GM12878 (cell line): ENCODE measurements at regions not wholly inside any gene's neighbourhood (a gene's known extent, or its start where the extent isn't known, plus 50 kb on each side); places are given as distances from the start of the nearest gene placed in this dataset.

Source experiments
- ATAC-seq: fragments of 200-7000 bp; cut with Tn5 transposase; 3 replicates; pipeline ENCODE4 v1.9.1; 2020; ENCODE audit warnings: mild to moderate bottlenecking, moderate library complexity
- BruUV-seq: library from RNA; stranded (reverse); fragments of 400-500 nt; replicated peaks from 2 replicates; lab custom pipeline; 2021; lab: Mats Ljungman, UMichigan
- CTCF ChIA-PET: fragments of 300-600 bp; sonication (Branson Sonifier 250); formaldehyde crosslinking; extraction: SDS; loops from one replicate; lab custom pipeline; 2021; ENCODE audit warnings: inconsistent platforms; lab: Yijun Ruan, JAX
- POLR2A ChIA-PET: fragments of 350-600 bp; formaldehyde crosslinking; extraction: SDS; loops from one replicate; lab custom pipeline; 2021; ENCODE audit warnings: inconsistent platforms; lab: Charles Lee
- RAD21 ChIA-PET: fragments of 300-600 bp; sonication (Branson Sonifier 250); formaldehyde crosslinking; loops from one replicate; lab custom pipeline; 2023; ENCODE audit warnings: antibody characterized with exemption; ENCODE audit not compliant: unreplicated experiment; lab: Charles Lee
- SMC1A ChIA-PET: fragments of 300-600 bp; sonication (Branson Sonifier 250); formaldehyde crosslinking; loops from one replicate; lab custom pipeline; 2023; ENCODE audit not compliant: unreplicated experiment, uncharacterized antibody; lab: Charles Lee
- DNase-seq: peaks from one replicate; pipeline ENCODE4 v3.0.0-alpha.2; 2011; ENCODE audit warnings: low read depth, low spot score
- FAIRE-seq: peaks from 3 replicates; lab custom pipeline; 2011; peaks lifted over from hg19 to GRCh38; lab: Jason Lieb, UNC
- H2AFZ ChIP-seq: 2 replicates; pipeline ENCODE4 v1.6.0; 2011; ENCODE audit warnings: low read depth, low read length, control low read depth; ENCODE audit not compliant: control insufficient read depth
- H3K27ac ChIP-seq: 2 replicates; pipeline ENCODE4 v1.5.1; 2011; ENCODE audit warnings: control low read depth; ENCODE audit not compliant: control insufficient read depth, insufficient read depth
- H3K27me3 ChIP-seq, 2 experiments: replicated peaks in 1 of 2; 2 replicates each; pipeline versions ENCODE4 v1.6.0 to v1.6.1; 2011; ENCODE audit warnings: low read length in 1 of 2; ENCODE audit not compliant: control insufficient read depth in 2 of 2, insufficient read depth in 2 of 2
- H3K36me3 ChIP-seq, 2 experiments: 2 replicates each; pipeline ENCODE4 v1.5.1; 2011; ENCODE audit warnings: low read length in 1 of 2; ENCODE audit not compliant: control insufficient read depth in 2 of 2, insufficient read depth in 2 of 2
- H3K4me1 ChIP-seq: 2 replicates; pipeline ENCODE4 v1.6.1; 2011; ENCODE audit warnings: mild to moderate bottlenecking, low read length, moderate library complexity, mixed read lengths; ENCODE audit not compliant: control insufficient read depth, insufficient read depth
- H3K4me2 ChIP-seq: 2 replicates; pipeline ENCODE4 v1.6.0; 2011; ENCODE audit warnings: control low read depth; ENCODE audit not compliant: control insufficient read depth, insufficient read depth
- H3K4me3 ChIP-seq: fragments of 200-600 bp; sonication (generic); 2 replicates; pipeline ENCODE4 v1.5.1; 2016
- H3K79me2 ChIP-seq: 2 replicates; pipeline ENCODE4 v1.6.0; 2011; ENCODE audit warnings: low read length; ENCODE audit not compliant: control insufficient read depth, insufficient read depth
- H3K9ac ChIP-seq: 2 replicates; pipeline ENCODE4 v1.8.0; 2011; ENCODE audit warnings: low read length, control low read depth, mixed read lengths; ENCODE audit not compliant: control insufficient read depth, insufficient read depth
- H3K9me3 ChIP-seq: replicated peaks from 3 replicates; pipeline ENCODE4 v1.5.1; 2011; ENCODE audit warnings: mild to moderate bottlenecking, low read length; ENCODE audit not compliant: control insufficient read depth, insufficient read depth
- H4K20me1 ChIP-seq: 2 replicates; pipeline ENCODE4 v1.6.0; 2011; ENCODE audit not compliant: control insufficient read depth, insufficient read depth
- BHLHE40 ChIP-seq, 2 experiments: fragments of 450-650 bp in 1 of 2; IDR thresholded peaks; 2 replicates each; pipeline ENCODE4 v1.6.1; 2011 to 2017; ENCODE audit warnings: low read depth in 2 of 2, borderline replicate concordance in 1 of 2, improper control_type of control experiment in 1 of 2, low read length in 1 of 2, mild to moderate bottlenecking in 1 of 2
- CEBPZ ChIP-seq: fragments of 150-350 bp; IDR thresholded peaks from 2 replicates; pipeline ENCODE4 v1.6.1; 2016; ENCODE audit warnings: low read depth, low read length
- CREB1 ChIP-seq: IDR thresholded peaks from 2 replicates; pipeline ENCODE4 v1.6.1; 2012; ENCODE audit warnings: low read depth, mild to moderate bottlenecking, inconsistent platforms
- HDAC6 ChIP-seq: fragments of 200-600 bp; sonication (generic); IDR thresholded peaks from one replicate; pipeline ENCODE4 v1.8.0; 2017; ENCODE audit warnings: antibody characterized with exemption; ENCODE audit not compliant: unreplicated experiment
- KAT2A ChIP-seq: conservative IDR thresholded peaks from 2 replicates; pipeline ENCODE4 v1.6.1; 2011; ENCODE audit warnings: low read depth, low read length; ENCODE audit not compliant: control insufficient read depth
- RB1 ChIP-seq: fragments of 450-650 bp; formaldehyde crosslinking; IDR thresholded peaks from 2 replicates; pipeline ENCODE4 v1.6.1; 2017; ENCODE audit warnings: mild to moderate bottlenecking, borderline replicate concordance
- SMAD5 ChIP-seq: IDR thresholded peaks from 2 replicates; pipeline ENCODE4 v1.6.1; 2016; ENCODE audit warnings: antibody characterized with exemption, low read depth
- SMC3 ChIP-seq: IDR thresholded peaks from 2 replicates; pipeline ENCODE4 v1.6.1; 2011; ENCODE audit warnings: low read length, improper control_type of control experiment, borderline replicate concordance
- STAT3 ChIP-seq: IDR thresholded peaks from 2 replicates; pipeline ENCODE4 v1.6.1; 2011; ENCODE audit warnings: low read depth, low read length, improper control_type of control experiment
- WRNIP1 ChIP-seq: IDR thresholded peaks from 2 replicates; pipeline ENCODE4 v1.6.1; 2011; ENCODE audit warnings: low read depth, low read length, improper control_type of control experiment, borderline replicate concordance
- YBX1 ChIP-seq: fragments of 450-650 bp; IDR thresholded peaks from 2 replicates; pipeline ENCODE4 v1.6.1; 2016; ENCODE audit warnings: antibody characterized with exemption
- ZZZ3 ChIP-seq: IDR thresholded peaks from 2 replicates; pipeline ENCODE4 v1.6.1; 2011; ENCODE audit warnings: low read depth; ENCODE audit not compliant: control insufficient read depth, insufficient read length
- WGBS: methylation state at CpG from one replicate; pipeline ENCODE4 v1.1.6; 2016; ENCODE audit warnings: low lambda C conversion rate; ENCODE audit not compliant: insufficient replicate concordance, insufficient coverage; ENCODE audit errors: missing lambda C conversion rate; 5-methylcytosine and 5-hydroxymethylcytosine counted together
- in situ Hi-C: fragments of 300-500 bp; cut with MboI; formaldehyde crosslinking; loops from 9 replicates; pipeline ENCODE4 v1.14.3; 2018; ENCODE audit warnings: mixed read lengths
- intact Hi-C: fragments of 100-400 bp; cut with micrococcal nuclease; formaldehyde crosslinking; loops from one replicate; pipeline ENCODE4 v1.14.2; 2022; ENCODE audit not compliant: unreplicated experiment
- TF ChIP-seq, protein P1 (sequence below): IDR thresholded peaks from 2 replicates; pipeline ENCODE4 v1.6.1; 2012; ENCODE audit warnings: low read length, inconsistent platforms

DNA sequence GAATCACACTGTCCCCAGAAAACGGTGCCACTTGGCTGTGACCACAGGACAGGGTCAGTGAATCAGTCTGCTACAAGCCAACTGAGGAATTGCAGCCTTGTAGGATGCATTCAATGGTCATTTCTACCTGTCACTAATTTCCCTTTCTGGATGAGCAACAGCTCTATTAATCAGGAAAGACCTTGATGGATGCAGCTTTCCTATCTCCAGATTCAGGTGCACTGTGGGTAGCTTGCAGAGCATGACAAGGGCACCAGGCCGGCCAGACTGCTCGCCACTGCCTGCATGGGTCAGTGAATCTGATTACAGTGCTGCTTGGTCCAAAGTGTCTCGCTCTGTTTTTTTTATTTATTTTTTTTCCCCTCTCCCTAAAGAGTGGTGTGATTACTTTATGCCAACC is 506.8 kb upstream of the AUTS2 start:
- FAIRE-seq (no peak), DNase-seq (no peak), ATAC-seq (no peak)
- BruUV-seq, result no TSS peak
- ChIA-PET POLR2A (no interaction called here), RAD21 (no interaction called here), CTCF (no interaction called here), SMC1A (no interaction called here)
- no peaks in the 10 kb centered on the region for H3K36me3 ChIP-seq
- H3K4me1 ChIP-seq, result no peaks in the 10 kb centered on the region
- no peaks in the 10 kb centered on the region for H4K20me1 ChIP-seq
- no peak overlapping the region for H3K27ac ChIP-seq
- H3K4me2 ChIP-seq, result no peak overlapping the region
- H3K9me3 ChIP-seq, result no peaks in the 10 kb centered on the region; the same call in 2 of the 3 replicates
- whole genome bisulfite sequencing, result 19% methylated on average over 4 of the region's 4 CpGs
- intact Hi-C loops (no loop called here), in situ Hi-C loops (no loop called here)
- H2AFZ ChIP-seq, result no peak overlapping the region
- no peaks in the 10 kb centered on the region for H3K27me3 ChIP-seq
- no peak overlapping the region for H3K4me3 ChIP-seq
- H3K79me2 ChIP-seq, result no peaks in the 10 kb centered on the region
- TF ChIP-seq BHLHE40 (IDR thresholded peaks at IDR 0.05; ENCODE audit: borderline replicate concordance in 1 of 2, low read depth in 2 of 2, low read length in 1 of 2) (no peak), SMAD5 (no peak), KAT2A (no peak), CREB1 (no peak), YBX1 (no peak)
- TF ChIP-seq, protein P1, sequence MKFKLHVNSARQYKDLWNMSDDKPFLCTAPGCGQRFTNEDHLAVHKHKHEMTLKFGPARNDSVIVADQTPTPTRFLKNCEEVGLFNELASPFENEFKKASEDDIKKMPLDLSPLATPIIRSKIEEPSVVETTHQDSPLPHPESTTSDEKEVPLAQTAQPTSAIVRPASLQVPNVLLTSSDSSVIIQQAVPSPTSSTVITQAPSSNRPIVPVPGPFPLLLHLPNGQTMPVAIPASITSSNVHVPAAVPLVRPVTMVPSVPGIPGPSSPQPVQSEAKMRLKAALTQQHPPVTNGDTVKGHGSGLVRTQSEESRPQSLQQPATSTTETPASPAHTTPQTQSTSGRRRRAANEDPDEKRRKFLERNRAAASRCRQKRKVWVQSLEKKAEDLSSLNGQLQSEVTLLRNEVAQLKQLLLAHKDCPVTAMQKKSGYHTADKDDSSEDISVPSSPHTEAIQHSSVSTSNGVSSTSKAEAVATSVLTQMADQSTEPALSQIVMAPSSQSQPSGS, result no peak
- TF ChIP-seq, all 136 proteins: peak for 0
- H3K9ac ChIP-seq, result no peak overlapping the region

DNA sequence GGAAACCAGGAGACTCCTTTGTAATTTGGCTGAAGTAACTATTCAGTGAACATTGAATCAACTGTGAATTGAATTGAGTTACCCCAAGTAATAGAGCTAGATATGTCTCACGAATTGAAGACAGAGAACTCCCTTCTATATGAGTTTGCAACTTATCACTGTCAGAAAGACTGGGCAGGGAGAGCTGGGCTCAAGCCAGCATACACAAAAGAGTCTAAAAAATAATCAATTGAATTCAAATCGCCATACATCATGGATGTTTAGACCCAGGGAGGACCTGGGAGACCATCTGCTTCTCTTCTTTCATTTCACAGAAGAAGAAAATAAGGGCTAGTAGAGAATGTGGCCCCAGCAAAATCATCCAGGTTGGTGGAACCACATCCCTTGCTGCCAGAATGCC is 503.1 kb upstream of the AUTS2 start:
- no peak for FAIRE-seq
- WGBS, result 4% methylated on average over 2 of the region's 2 CpGs
- intact Hi-C loops, result no loop called here
- TF ChIP-seq ZZZ3 (no peak), RB1 (no peak), SMC3 (no peak), STAT3 (no peak), CEBPZ (no peak), HDAC6 (no peak), WRNIP1 (no peak)

More for the DNA sequence above, 503.1 kb upstream of the AUTS2 start:
- in situ Hi-C loops, result no loop called here
- no peak for ATAC-seq
- Histone ChIP-seq H3K4me1 (no peaks in the 10 kb centered on the region), H3K27ac (no peak overlapping the region), H4K20me1 (no peaks in the 10 kb centered on the region), H3K36me3 (no peaks in the 10 kb centered on the region), H3K4me2 (no peak overlapping the region), H3K4me3 (no peak overlapping the region), H3K9ac (no peak overlapping the region), H3K79me2 (no peaks in the 10 kb centered on the region), H2AFZ (no peak overlapping the region), H3K9me3 (no peaks in the 10 kb centered on the region; the same call in 2 of the 3 replicates), H3K27me3 (no peaks in the 10 kb centered on the region)
- no TSS peak for BruUV-seq
- CTCF ChIA-PET, result no interaction called here
- DNase-seq, result no peak
- RAD21 ChIA-PET, result no interaction called here
- SMC1A ChIA-PET, result interaction anchor here (0.6 kb wide), 1 partner anchor 1458 kb away, joined by 3 read pairs; no protein-coding TSS in a partner anchor
- POLR2A ChIA-PET, result no interaction called here
